ENCODE measurements at regions not wholly inside any gene's neighbourhood (a gene's known extent, or its start where the extent isn't known, plus 50 kb on each side); places are given as distances from the start of the nearest gene placed in this dataset.

DNA sequence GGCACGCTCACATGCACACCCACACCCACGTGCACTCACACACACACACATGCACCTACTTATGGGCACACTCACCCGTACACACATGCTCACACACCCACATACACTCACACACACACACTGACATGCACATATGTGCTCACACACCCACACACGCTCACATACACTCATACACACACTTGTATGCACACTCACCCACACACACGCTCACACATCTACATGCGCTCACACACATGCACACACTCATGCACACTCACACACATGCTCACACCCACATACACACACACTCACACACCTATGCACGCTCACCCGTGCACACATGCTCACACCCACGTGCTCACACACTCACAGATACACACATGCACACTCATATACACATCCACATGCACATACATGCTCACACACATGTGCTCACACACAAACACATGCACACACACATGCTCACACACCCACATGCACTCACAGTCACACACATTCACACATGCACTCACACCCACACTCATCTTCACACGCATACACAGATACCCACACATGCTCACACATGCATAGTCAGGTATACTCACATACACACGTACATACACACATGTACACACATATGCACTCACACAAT, 138.3 kb downstream of the OLFM1 start:
- no peak overlapping the region for H2AK5ac ChIP-seq (ENCODE audit: low read length, severe bottlenecking)
- no peak overlapping the region for H2BK120ac ChIP-seq (ENCODE audit: low read depth, low read length)
- 90% methylated on average over 11 of the region's 11 CpGs for WGBS
- H3K27ac ChIP-seq (ENCODE audit: low read length, poor library complexity, severe bottlenecking), result no peak overlapping the region
- H3K4ac ChIP-seq (ENCODE audit: low read depth in 1 of 2, low read length in 2 of 2), result no peak overlapping the region
- no peak overlapping the region for H2BK5ac ChIP-seq (ENCODE audit: low read depth, low read length, poor library complexity, severe bottlenecking)
- H4K91ac ChIP-seq (ENCODE audit: low read length), result no peak overlapping the region
- peaks cover 0 to 21% of the 10 kb centered on the region in 2 experiments for H3K27me3 ChIP-seq (ENCODE audit: control insufficient read depth in 1 of 2, insufficient read depth in 1 of 2, low read length in 2 of 2)
- H3K4me1 ChIP-seq (ENCODE audit: control insufficient read depth, insufficient read depth, low read depth, low read length), result no peaks in the 10 kb centered on the region
- no peak overlapping the region for H3K18ac ChIP-seq (ENCODE audit: low read depth in 1 of 2, low read length in 2 of 2)
- H3K9me3 ChIP-seq (ENCODE audit: control insufficient read depth, low read length), result no peaks in the 10 kb centered on the region
- no peak overlapping the region for H3K9ac ChIP-seq (ENCODE audit: low read length)
- no peak overlapping the region for H2BK15ac ChIP-seq (ENCODE audit: low read depth, poor library complexity, severe bottlenecking)
- H2BK12ac ChIP-seq (ENCODE audit: low read length in 2 of 2), result no peak overlapping the region
- H3K23ac ChIP-seq (ENCODE audit: low read length in 2 of 2), result no peak overlapping the region
- H3K36me3 ChIP-seq (ENCODE audit: control insufficient read depth in 1 of 2, insufficient read depth in 2 of 2, low read depth in 1 of 2, low read length in 2 of 2), result no peaks in the 10 kb centered on the region
- no peak overlapping the region for H3K14ac ChIP-seq (ENCODE audit: low read length in 2 of 2)
- no peak overlapping the region for H3K4me3 ChIP-seq (ENCODE audit: insufficient read depth in 1 of 2, low read depth in 1 of 2, low read length in 2 of 2)
- H3K79me1 ChIP-seq (replicated peaks; ENCODE audit: low read length, poor library complexity, severe bottlenecking), result no peaks in the 10 kb centered on the region
- no peak overlapping the region for H2AFZ ChIP-seq (ENCODE audit: low read depth, low read length)
- no peak overlapping the region for H4K8ac ChIP-seq (ENCODE audit: low read length)
- H3K4me2 ChIP-seq (ENCODE audit: low read length, poor library complexity, severe bottlenecking), result no peak overlapping the region
- no peak for DNase-seq

DNA sequence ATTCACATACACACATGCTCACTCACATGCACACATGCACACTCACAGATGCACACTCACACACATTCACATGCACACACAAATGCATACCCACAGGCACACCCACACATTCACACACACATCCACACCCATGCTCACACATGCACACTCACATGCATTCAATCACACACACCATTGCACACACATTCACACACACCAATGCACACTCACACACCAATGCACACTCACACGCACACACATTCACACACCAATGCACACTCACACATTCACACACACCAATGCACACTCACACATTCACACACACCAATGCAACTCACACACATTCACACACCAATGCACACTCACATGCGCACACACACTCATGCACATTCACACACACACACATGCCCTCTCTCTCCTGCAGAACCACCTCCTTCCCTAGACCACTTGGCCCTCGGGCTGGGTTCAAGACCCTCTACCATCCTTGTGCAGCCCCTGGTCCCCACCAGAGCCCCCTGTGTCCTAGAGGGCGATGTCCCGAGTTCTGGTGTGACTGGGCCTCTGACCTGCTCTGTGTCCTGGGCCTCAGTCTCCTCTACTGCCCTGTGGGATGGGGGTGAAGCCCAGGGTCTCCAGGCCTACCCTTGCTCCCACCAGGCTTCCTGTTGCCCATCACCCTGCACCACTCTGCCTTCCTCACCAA, 139.0 kb downstream of the OLFM1 start:
- Histone ChIP-seq H4K8ac (ENCODE audit: low read length) (no peak overlapping the region), H3K4me1 (ENCODE audit: control insufficient read depth, insufficient read depth, low read depth, low read length) (no peaks in the 10 kb centered on the region), H3K4ac (ENCODE audit: low read depth in 1 of 2, low read length in 2 of 2) (no peak overlapping the region), H3K79me1 (replicated peaks; ENCODE audit: low read length, poor library complexity, severe bottlenecking) (no peaks in the 10 kb centered on the region), H2BK120ac (ENCODE audit: low read depth, low read length) (no peak overlapping the region), H3K27ac (ENCODE audit: low read length, poor library complexity, severe bottlenecking) (no peak overlapping the region), H3K36me3 (ENCODE audit: control insufficient read depth in 1 of 2, insufficient read depth in 2 of 2, low read depth in 1 of 2, low read length in 2 of 2) (no peaks in the 10 kb centered on the region), H3K4me2 (ENCODE audit: low read length, poor library complexity, severe bottlenecking) (no peak overlapping the region), H3K4me3 (ENCODE audit: insufficient read depth in 1 of 2, low read depth in 1 of 2, low read length in 2 of 2) (no peak overlapping the region), H2BK5ac (ENCODE audit: low read depth, low read length, poor library complexity, severe bottlenecking) (no peak overlapping the region), H4K91ac (ENCODE audit: low read length) (peak overlapping the region; percentile 52), H3K18ac (ENCODE audit: low read depth in 1 of 2, low read length in 2 of 2) (no peak overlapping the region), H3K23ac (ENCODE audit: low read length in 2 of 2) (no peak overlapping the region), H2AFZ (ENCODE audit: low read depth, low read length) (no peak overlapping the region), H3K9me3 (ENCODE audit: control insufficient read depth, low read length) (no peaks in the 10 kb centered on the region), H3K27me3 (ENCODE audit: control insufficient read depth in 1 of 2, insufficient read depth in 1 of 2, low read length in 2 of 2) (peaks cover 0 to 23% of the 10 kb centered on the region in 2 experiments), H2BK12ac (ENCODE audit: low read length in 2 of 2) (no peak overlapping the region), H3K14ac (ENCODE audit: low read length in 2 of 2) (no peak overlapping the region), H2AK5ac (ENCODE audit: low read length, severe bottlenecking) (no peak overlapping the region), H2BK15ac (ENCODE audit: low read depth, poor library complexity, severe bottlenecking) (no peak overlapping the region), H3K9ac (ENCODE audit: low read length) (no peak overlapping the region)
- DNase-seq, result no peak
- WGBS, result 75% methylated on average over 5 of the region's 5 CpGs

DNA sequence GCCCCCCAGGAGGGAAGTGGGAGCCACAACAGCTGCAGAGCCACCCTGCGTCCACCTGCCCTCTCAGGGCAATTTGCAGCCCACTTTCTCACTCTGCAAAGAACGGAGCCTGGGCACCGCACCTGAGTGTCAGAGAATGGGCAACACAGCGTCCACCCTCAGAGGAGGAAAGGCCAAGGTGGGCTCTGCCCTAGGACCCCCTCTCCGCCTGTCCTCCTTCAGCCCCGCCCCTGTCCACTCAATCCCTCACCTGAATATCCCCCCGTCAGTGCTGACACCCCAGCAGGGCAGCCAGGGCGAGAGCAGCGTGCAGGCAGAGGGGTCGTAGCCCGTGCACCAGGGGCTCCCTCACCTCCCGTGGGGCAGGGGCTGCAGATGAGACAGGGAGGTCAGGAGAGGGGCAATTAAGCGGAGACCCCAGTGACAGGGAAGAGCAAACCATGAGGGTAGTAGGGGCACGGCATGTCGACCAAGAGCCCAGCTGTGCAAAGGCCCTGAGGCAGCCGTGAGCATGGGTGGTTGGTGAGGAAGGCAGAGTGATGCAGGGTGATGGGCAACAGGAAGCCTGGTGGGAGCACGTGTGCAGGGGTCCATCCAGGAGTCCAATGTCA, 140.3 kb downstream of the OLFM1 start:
- Histone ChIP-seq H3K4me1 (ENCODE audit: control insufficient read depth, insufficient read depth, low read depth, low read length) (no peaks in the 10 kb centered on the region), H3K27ac (ENCODE audit: low read length, poor library complexity, severe bottlenecking) (no peak overlapping the region), H3K4me3 (ENCODE audit: insufficient read depth in 1 of 2, low read depth in 1 of 2, low read length in 2 of 2) (no peak overlapping the region), H3K9me3 (ENCODE audit: control insufficient read depth, low read length) (no peaks in the 10 kb centered on the region), H4K91ac (ENCODE audit: low read length) (no peak overlapping the region), H2BK5ac (ENCODE audit: low read depth, low read length, poor library complexity, severe bottlenecking) (no peak overlapping the region), H3K9ac (ENCODE audit: low read length) (no peak overlapping the region), H3K27me3 (ENCODE audit: control insufficient read depth in 1 of 2, insufficient read depth in 1 of 2, low read length in 2 of 2) (peaks cover 0 to 24% of the 10 kb centered on the region in 2 experiments), H3K79me1 (replicated peaks; ENCODE audit: low read length, poor library complexity, severe bottlenecking) (no peaks in the 10 kb centered on the region), H2BK120ac (ENCODE audit: low read depth, low read length) (no peak overlapping the region), H2BK15ac (ENCODE audit: low read depth, poor library complexity, severe bottlenecking) (no peak overlapping the region), H2AFZ (ENCODE audit: low read depth, low read length) (no peak overlapping the region), H3K36me3 (ENCODE audit: control insufficient read depth in 1 of 2, insufficient read depth in 2 of 2, low read depth in 1 of 2, low read length in 2 of 2) (no peaks in the 10 kb centered on the region), H4K8ac (ENCODE audit: low read length) (no peak overlapping the region), H3K18ac (ENCODE audit: low read depth in 1 of 2, low read length in 2 of 2) (no peak overlapping the region), H3K14ac (ENCODE audit: low read length in 2 of 2) (no peak overlapping the region), H3K23ac (ENCODE audit: low read length in 2 of 2) (no peak overlapping the region), H2BK12ac (ENCODE audit: low read length in 2 of 2) (no peak overlapping the region), H2AK5ac (ENCODE audit: low read length, severe bottlenecking) (no peak overlapping the region), H3K4me2 (ENCODE audit: low read length, poor library complexity, severe bottlenecking) (no peak overlapping the region), H3K4ac (ENCODE audit: low read depth in 1 of 2, low read length in 2 of 2) (no peak overlapping the region)
- 75% methylated on average over 14 of the region's 17 CpGs for WGBS
- no peak for DNase-seq

DNA sequence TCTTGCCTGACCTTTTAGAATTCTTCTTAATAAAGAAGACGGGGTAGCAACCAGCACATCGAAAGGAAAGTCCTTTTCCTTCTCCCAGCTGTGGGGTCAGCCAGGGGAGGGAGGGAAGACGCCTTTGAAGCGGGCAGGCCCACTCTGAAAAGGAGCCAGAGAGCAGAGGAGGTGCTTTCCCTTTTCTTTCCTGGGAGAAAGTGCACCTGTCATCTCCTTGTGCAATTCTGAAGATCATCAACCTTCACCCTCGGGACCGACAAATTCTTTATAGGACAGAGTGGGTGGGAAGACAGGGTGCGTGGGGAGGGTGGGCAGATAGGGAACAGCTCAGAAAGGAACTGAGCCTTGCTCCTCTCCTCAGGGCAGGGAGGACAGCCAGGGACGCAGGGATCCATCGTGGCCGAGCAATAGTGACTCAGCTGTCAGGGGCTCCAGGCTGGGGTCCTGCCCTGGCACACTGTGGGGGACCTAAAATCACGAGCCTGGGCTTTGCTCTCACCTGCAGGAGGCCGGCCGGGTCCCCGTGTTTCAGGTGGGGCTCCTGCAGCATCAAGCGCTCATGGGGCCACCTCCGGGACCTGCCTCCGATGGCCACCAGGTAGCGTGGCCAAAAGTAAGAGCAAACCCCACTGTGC, 141.0 kb downstream of the OLFM1 start:
- Histone ChIP-seq H3K23ac (ENCODE audit: low read length in 2 of 2) (no peak overlapping the region), H3K9me3 (ENCODE audit: control insufficient read depth, low read length) (no peaks in the 10 kb centered on the region), H3K4ac (ENCODE audit: low read depth in 1 of 2, low read length in 2 of 2) (no peak overlapping the region), H2BK120ac (ENCODE audit: low read depth, low read length) (no peak overlapping the region), H2BK5ac (ENCODE audit: low read depth, low read length, poor library complexity, severe bottlenecking) (no peak overlapping the region), H3K18ac (ENCODE audit: low read depth in 1 of 2, low read length in 2 of 2) (no peak overlapping the region), H3K4me2 (ENCODE audit: low read length, poor library complexity, severe bottlenecking) (no peak overlapping the region), H4K91ac (ENCODE audit: low read length) (no peak overlapping the region), H2AK5ac (ENCODE audit: low read length, severe bottlenecking) (no peak overlapping the region), H2BK12ac (ENCODE audit: low read length in 2 of 2) (no peak overlapping the region), H3K36me3 (ENCODE audit: control insufficient read depth in 1 of 2, insufficient read depth in 2 of 2, low read depth in 1 of 2, low read length in 2 of 2) (no peaks in the 10 kb centered on the region), H2BK15ac (ENCODE audit: low read depth, poor library complexity, severe bottlenecking) (no peak overlapping the region), H4K8ac (ENCODE audit: low read length) (no peak overlapping the region), H2AFZ (ENCODE audit: low read depth, low read length) (no peak overlapping the region), H3K4me3 (ENCODE audit: insufficient read depth in 1 of 2, low read depth in 1 of 2, low read length in 2 of 2) (no peak overlapping the region), H3K27me3 (ENCODE audit: control insufficient read depth in 1 of 2, insufficient read depth in 1 of 2, low read length in 2 of 2) (peaks cover 0 to 21% of the 10 kb centered on the region in 2 experiments), H3K4me1 (ENCODE audit: control insufficient read depth, insufficient read depth, low read depth, low read length) (no peaks in the 10 kb centered on the region), H3K27ac (ENCODE audit: low read length, poor library complexity, severe bottlenecking) (no peak overlapping the region), H3K79me1 (replicated peaks; ENCODE audit: low read length, poor library complexity, severe bottlenecking) (no peaks in the 10 kb centered on the region), H3K14ac (ENCODE audit: low read length in 2 of 2) (no peak overlapping the region), H3K9ac (ENCODE audit: low read length) (no peak overlapping the region)
- DNase-seq, result no peak
- WGBS, result 84% methylated on average over 16 of the region's 18 CpGs

Measured in mesenchymal stem cell (in vitro differentiated cells and primary cell).